Fibroblast of mammary gland (primary cell): ENCODE measurements at regions not wholly inside any gene's neighbourhood (a gene's known extent, or its start where the extent isn't known, plus 50 kb on each side); places are given as distances from the start of the nearest gene placed in this dataset.

Experiments
- DNase-seq: peaks from one replicate; pipeline ENCODE4 v3.0.0-alpha.2; 2010; ENCODE audit warnings: low read depth
- H3K4me3 ChIP-seq: 2 replicates; pipeline ENCODE4 v1.5.1; 2011; ENCODE audit warnings: low read depth, mild to moderate bottlenecking, low read length, moderate library complexity; ENCODE audit not compliant: control insufficient read depth
- TF ChIP-seq, protein P1 (sequence below): conservative IDR thresholded peaks from 2 replicates; pipeline ENCODE4 v1.5.1; 2011; ENCODE audit warnings: low read depth, low read length, inconsistent platforms; ENCODE audit not compliant: control insufficient read depth, insufficient read depth

- no peak overlapping the region for H3K4me3 ChIP-seq
- TF ChIP-seq, protein P1, sequence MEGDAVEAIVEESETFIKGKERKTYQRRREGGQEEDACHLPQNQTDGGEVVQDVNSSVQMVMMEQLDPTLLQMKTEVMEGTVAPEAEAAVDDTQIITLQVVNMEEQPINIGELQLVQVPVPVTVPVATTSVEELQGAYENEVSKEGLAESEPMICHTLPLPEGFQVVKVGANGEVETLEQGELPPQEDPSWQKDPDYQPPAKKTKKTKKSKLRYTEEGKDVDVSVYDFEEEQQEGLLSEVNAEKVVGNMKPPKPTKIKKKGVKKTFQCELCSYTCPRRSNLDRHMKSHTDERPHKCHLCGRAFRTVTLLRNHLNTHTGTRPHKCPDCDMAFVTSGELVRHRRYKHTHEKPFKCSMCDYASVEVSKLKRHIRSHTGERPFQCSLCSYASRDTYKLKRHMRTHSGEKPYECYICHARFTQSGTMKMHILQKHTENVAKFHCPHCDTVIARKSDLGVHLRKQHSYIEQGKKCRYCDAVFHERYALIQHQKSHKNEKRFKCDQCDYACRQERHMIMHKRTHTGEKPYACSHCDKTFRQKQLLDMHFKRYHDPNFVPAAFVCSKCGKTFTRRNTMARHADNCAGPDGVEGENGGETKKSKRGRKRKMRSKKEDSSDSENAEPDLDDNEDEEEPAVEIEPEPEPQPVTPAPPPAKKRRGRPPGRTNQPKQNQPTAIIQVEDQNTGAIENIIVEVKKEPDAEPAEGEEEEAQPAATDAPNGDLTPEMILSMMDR, result no peak
These were observed 51.8 kb upstream of the IGLL5 start for GRCh38 chr22:22835771-22836291.

DNA sequence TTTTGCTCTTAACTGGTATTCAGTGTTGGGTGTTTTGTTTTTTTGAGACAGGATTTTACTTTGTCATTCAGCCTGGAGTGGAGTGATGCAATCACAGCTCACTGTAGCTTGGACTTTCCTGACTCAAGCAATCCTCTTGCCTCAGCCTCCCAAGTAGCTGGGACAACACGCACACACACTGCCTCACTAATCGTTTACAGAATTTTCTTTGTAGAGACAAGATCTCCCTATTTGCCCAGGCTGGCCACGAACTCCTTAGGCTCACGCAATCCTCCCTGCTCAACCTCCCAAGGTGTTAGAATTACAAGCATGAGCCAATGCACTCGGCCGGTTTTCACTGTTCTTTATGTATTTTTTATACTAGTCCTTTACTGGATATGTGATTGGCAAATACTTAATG is 51.0 kb upstream of the IGLL5 start:
- peak; percentile 25 for DNase-seq
- no peak overlapping the region for H3K4me3 ChIP-seq
- TF ChIP-seq, protein P1, result no peak

More at GRCh38 chr22:22835771-22836291, 51.8 kb upstream of the IGLL5 start:
- DNase-seq, result no peak
